ENCODE measurements at regions not wholly inside any gene's neighbourhood (a gene's known extent, or its start where the extent isn't known, plus 50 kb on each side); places are given as distances from the start of the nearest gene placed in this dataset.

GRCh38 chr21:16294128-16294527 lies 564.3 kb downstream of the USP25 start:
- no peak for DNase-seq

- peak in 22 of 58 donors; percentile 8 to 64 (median 27) for DNase-seq
Observed at GRCh38 chr21:16302851-16303282, 573.1 kb downstream of the USP25 start.

GRCh38 chr21:16304174-16305095 lies 574.7 kb downstream of the USP25 start:
- no peak for DNase-seq

- DNase-seq, result peak in 11 of 58 donors; percentile 2 to 48 (median 20)
Observed at GRCh38 chr21:16305686-16306085, 575.9 kb downstream of the USP25 start.

GRCh38 chr21:16307256-16307655 lies 577.5 kb downstream of the USP25 start:
- DNase-seq, result no peak

- DNase-seq, result peak in 1 of 58 donors; percentile 48
Observed at GRCh38 chr21:16308269-16308668, 578.5 kb downstream of the USP25 start.

GRCh38 chr21:16309250-16309971 lies 579.6 kb downstream of the USP25 start:
- peak in 19 of 58 donors; percentile 7 to 58 (median 32) for DNase-seq

- DNase-seq, result peak in 2 of 58 donors; percentile 2 to 3
Observed at GRCh38 chr21:16310176-16310575, 580.4 kb downstream of the USP25 start.

- DNase-seq, result no peak
Observed at GRCh38 chr21:16311229-16311628, 581.4 kb downstream of the USP25 start.

GRCh38 chr21:16312321-16312720 lies 582.5 kb downstream of the USP25 start:
- DNase-seq, result no peak

GRCh38 chr21:16315223-16315622 lies 585.4 kb downstream of the USP25 start:
- DNase-seq, result no peak

- DNase-seq, result no peak
Observed at GRCh38 chr21:16318651-16319300, 589.0 kb downstream of the USP25 start.

GRCh38 chr21:16320110-16320509 lies 590.3 kb downstream of the USP25 start:
- no peak for DNase-seq

GRCh38 chr21:16322454-16322853 lies 592.7 kb downstream of the USP25 start:
- no peak for DNase-seq

GRCh38 chr21:16323596-16323995 lies 593.8 kb downstream of the USP25 start:
- DNase-seq, result no peak

- no peak for DNase-seq
Observed at GRCh38 chr21:16324630-16325029, 594.8 kb downstream of the USP25 start.

GRCh38 chr21:16330082-16330907 lies 600.5 kb downstream of the USP25 start:
- peak in 15 of 58 donors; percentile 1 to 82 (median 25) for DNase-seq

- DNase-seq, result no peak
Observed at GRCh38 chr21:16330908-16331268, 601.1 kb downstream of the USP25 start.

- no peak for DNase-seq
Observed at GRCh38 chr21:16337266-16337665, 607.5 kb downstream of the USP25 start.

- DNase-seq, result no peak
Observed at GRCh38 chr21:16342932-16343331, 613.1 kb downstream of the USP25 start.

- no peak for DNase-seq
Observed at GRCh38 chr21:16343776-16344175, 614.0 kb downstream of the USP25 start.
